SK-N-SH (cell line): ENCODE measurements at regions not wholly inside any gene's neighbourhood (a gene's known extent, or its start where the extent isn't known, plus 50 kb on each side); places are given as distances from the start of the nearest gene placed in this dataset.

Experiments used
- CTCF ChIA-PET: fragments of 300-600, 350-600 bp; formaldehyde crosslinking; extraction: SDS; loops from one replicate; lab custom pipeline; 2021; lab: Yijun Ruan, JAX
- POLR2A ChIA-PET: fragments of 350-600 bp; sonication (Branson Sonifier 250); formaldehyde crosslinking; extraction: SDS; loops from one replicate; lab custom pipeline; 2020; ENCODE audit warnings: antibody characterized with exemption, inconsistent platforms; lab: Yijun Ruan, JAX
- DNase-seq: peaks from one replicate; pipeline ENCODE4 v3.0.0; 2012
- H2AFZ ChIP-seq: fragments of 200-600 bp; sonication (generic); 2 replicates; pipeline ENCODE4 v1.8.1; 2016; ENCODE audit warnings: antibody characterized with exemption, mild to moderate bottlenecking, low read depth
- H3F3A ChIP-seq: fragments of 200-600 bp; sonication (generic); replicated peaks from 2 replicates; pipeline ENCODE3; 2016; ENCODE audit warnings: antibody characterized with exemption, mild to moderate bottlenecking; ENCODE audit not compliant: insufficient read depth
- H3K27ac ChIP-seq, 2 experiments: fragments of 200-500 bp in 1 of 2; fragments of 200-600 bp in 1 of 2; sonication (Bioruptor generic) in 1 of 2; sonication (generic), shearing (Covaris generic) in 1 of 2; 2 replicates each; pipeline versions ENCODE4 v1.5.1 to v1.6.1; 2014 to 2016; ENCODE audit warnings: low read depth in 2 of 2, inconsistent platforms in 1 of 2, low read length in 1 of 2, mild to moderate bottlenecking in 1 of 2, mixed read lengths in 1 of 2
- H3K27me3 ChIP-seq: fragments of 200-600 bp; sonication (generic), shearing (Covaris generic); 2 replicates; pipeline ENCODE4 v1.6.1; 2016; ENCODE audit warnings: mixed run types; ENCODE audit not compliant: insufficient read depth
- H3K36me3 ChIP-seq, 2 experiments: fragments of 200-500 bp in 1 of 2; fragments of 200-600 bp in 1 of 2; sonication (Bioruptor generic) in 1 of 2; sonication (generic) in 1 of 2; replicated peaks in 1 of 2; 2 replicates each; pipeline versions ENCODE3 to v1.5.1; 2014 to 2016; ENCODE audit warnings: low read length in 1 of 2, mild to moderate bottlenecking in 1 of 2; ENCODE audit not compliant: insufficient read depth in 2 of 2, control insufficient read depth in 1 of 2
- H3K4me1 ChIP-seq, 2 experiments: fragments of 200-500 bp in 1 of 2; fragments of 200-600 bp in 1 of 2; sonication (Bioruptor generic) in 1 of 2; sonication (generic), shearing (Covaris generic) in 1 of 2; 2 replicates each; pipeline versions ENCODE4 v1.5.1 to v1.6.1; 2014 to 2016; ENCODE audit warnings: low read depth in 1 of 2, low read length in 1 of 2, mixed run types in 1 of 2; ENCODE audit not compliant: insufficient read depth in 2 of 2, control insufficient read depth in 1 of 2
- H3K4me2 ChIP-seq: fragments of 200-600 bp; sonication (generic), shearing (Covaris generic); 2 replicates; pipeline ENCODE4 v1.6.1; 2017; ENCODE audit warnings: mixed run types
- H3K4me3 ChIP-seq, 2 experiments: fragments of 200-500 bp in 1 of 2; fragments of 200-600 bp in 1 of 2; sonication (Bioruptor generic) in 1 of 2; sonication (generic), shearing (Covaris generic) in 1 of 2; 2 replicates each; pipeline versions ENCODE4 v1.5.1 to v1.8.1; 2014 to 2016; ENCODE audit warnings: low read depth in 2 of 2, inconsistent platforms in 1 of 2, low read length in 1 of 2, mild to moderate bottlenecking in 1 of 2, mixed read lengths in 1 of 2, moderate library complexity in 1 of 2
- H3K79me2 ChIP-seq: fragments of 200-600 bp; sonication (generic); 2 replicates; pipeline ENCODE4 v1.8.1; 2017; ENCODE audit warnings: mild to moderate bottlenecking; ENCODE audit not compliant: insufficient read depth
- H3K9ac ChIP-seq: fragments of 200-600 bp; sonication (generic); 2 replicates; pipeline ENCODE4 v1.6.1; 2017; ENCODE audit warnings: mixed run types
- H3K9me2 ChIP-seq: fragments of 200-600 bp; sonication (generic); 2 replicates; pipeline ENCODE4 v1.6.1; 2017; ENCODE audit warnings: mixed run types
- H3K9me3 ChIP-seq: fragments of 200-600 bp; sonication (generic); 2 replicates; pipeline ENCODE4 v1.6.1; 2017; ENCODE audit warnings: mixed run types, mild to moderate bottlenecking, moderate library complexity
- H4K20me1 ChIP-seq: fragments of 200-600 bp; sonication (generic); 2 replicates; pipeline ENCODE4 v1.6.1; 2017; ENCODE audit warnings: mild to moderate bottlenecking, mixed run types; ENCODE audit not compliant: insufficient read depth
- CHD2 ChIP-seq: fragments of 150-350 bp; IDR thresholded peaks from 2 replicates; pipeline ENCODE4 v1.6.1; 2018; ENCODE audit warnings: low read length; ENCODE audit not compliant: partially characterized antibody
- ELF1 ChIP-seq: IDR thresholded peaks from 2 replicates; pipeline ENCODE4 v1.4.0; 2012
- EP300 ChIP-seq, 2 experiments: IDR thresholded peaks; 2 replicates each; pipeline versions ENCODE4 v1.4.0 to v1.6.1; 2012; ENCODE audit warnings: borderline replicate concordance in 1 of 2, low read depth in 1 of 2, low read length in 1 of 2
- EZH2phosphoT487 ChIP-seq: fragments of 200-600 bp; sonication (generic); IDR thresholded peaks from 2 replicates; pipeline ENCODE4 v1.6.1; 2017; ENCODE audit warnings: low read depth, mixed run types, mild to moderate bottlenecking, antibody characterized with exemption, moderate library complexity, borderline replicate concordance
- GABPA ChIP-seq: IDR thresholded peaks from 2 replicates; pipeline ENCODE4 v1.4.0; 2012; ENCODE audit warnings: low read depth, mild to moderate bottlenecking
- MXI1 ChIP-seq: IDR thresholded peaks from 2 replicates; pipeline ENCODE4 v1.6.1; 2012; ENCODE audit warnings: mild to moderate bottlenecking, low read depth, low read length, improper control_type of control experiment
- RCOR1 ChIP-seq: fragments of 150-350 bp; IDR thresholded peaks from 2 replicates; pipeline ENCODE4 v1.6.1; 2017; ENCODE audit warnings: antibody characterized with exemption, low read length
- SIN3A ChIP-seq: IDR thresholded peaks from 2 replicates; pipeline ENCODE4 v1.6.1; 2012; ENCODE audit warnings: low read depth, mild to moderate bottlenecking, low read length, moderate library complexity, borderline replicate concordance
- TCF12 ChIP-seq: IDR thresholded peaks from 2 replicates; pipeline ENCODE4 v1.4.0; 2012
- WGBS: methylation state at CpG from one replicate; pipeline ENCODE4 v1.1.6; 2017; ENCODE audit warnings: low lambda C conversion rate; 5-methylcytosine and 5-hydroxymethylcytosine counted together
- TF ChIP-seq, protein P1 (sequence below): fragments of 200-600 bp; sonication (generic); IDR thresholded peaks from 2 replicates; pipeline ENCODE4 v1.6.1; 2017; ENCODE audit warnings: antibody characterized with exemption, mild to moderate bottlenecking, moderate library complexity
- TF ChIP-seq, protein P2 (sequence below): IDR thresholded peaks from 2 replicates; pipeline ENCODE4 v1.6.1; 2012; ENCODE audit warnings: mild to moderate bottlenecking, low read depth, low read length, moderate library complexity
- TF ChIP-seq, protein P3 (sequence below): IDR thresholded peaks from 2 replicates; pipeline ENCODE4 v1.4.0; 2012; ENCODE audit warnings: low read depth, borderline replicate concordance
- TF ChIP-seq, protein P4 (sequence below): fragments of 150-350 bp; IDR thresholded peaks from 2 replicates; pipeline ENCODE4 v1.6.1; 2017; ENCODE audit warnings: antibody characterized with exemption, low read length, low read depth, borderline replicate concordance

DNA sequence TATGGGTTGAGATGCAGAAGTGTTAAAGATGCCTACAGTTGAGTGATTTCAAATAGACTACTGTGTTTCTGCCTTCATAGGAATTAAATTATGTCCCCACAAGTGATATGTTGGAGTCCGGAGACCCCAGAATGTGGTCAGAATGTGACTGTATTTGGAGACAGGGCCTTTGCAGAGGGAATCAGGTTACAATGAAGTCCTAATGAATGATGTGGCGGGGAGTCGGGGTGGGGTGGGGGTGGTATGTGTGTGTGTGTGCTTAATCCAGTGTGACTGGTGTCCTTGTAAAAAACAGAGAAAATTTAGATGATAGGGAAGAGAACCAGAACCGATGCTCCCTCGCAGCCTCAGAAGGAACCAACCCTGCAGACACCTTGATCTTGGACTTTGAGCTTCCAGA is 448.2 kb downstream of the QKI start:
- POLR2A ChIA-PET, result no interaction called here
- H3K36me3 ChIP-seq, result no peaks in the 10 kb centered on the region
- WGBS, result 67% methylated on average over 5 of the region's 5 CpGs

DNA sequence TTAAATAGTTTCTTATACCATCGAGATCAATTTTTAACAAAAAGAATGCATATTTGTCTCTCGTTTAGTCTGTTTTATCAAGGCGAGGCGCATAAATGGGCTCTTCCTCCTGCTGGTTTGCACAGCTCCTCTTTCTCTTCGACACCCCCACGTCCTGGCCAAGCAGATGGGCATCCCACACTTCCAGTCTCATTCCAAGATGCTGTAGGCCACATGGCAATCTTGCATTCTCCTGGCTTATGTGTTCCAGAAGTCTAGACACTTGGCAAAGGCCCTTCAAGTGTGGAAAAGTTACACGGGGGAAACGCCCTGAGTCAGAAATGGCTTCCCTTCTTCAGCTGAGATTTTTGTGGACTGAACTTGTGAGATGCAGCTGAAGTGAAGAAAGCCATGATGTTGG is 447.1 kb downstream of the QKI start:
- ChIA-PET POLR2A (no interaction called here), CTCF (no interaction called here)
- DNase-seq, result no peak
- no peaks in the 10 kb centered on the region for H3K27me3 ChIP-seq
- TF ChIP-seq TCF12 (no peak), GABPA (no peak), CHD2 (no peak), SIN3A (no peak), EP300 (IDR thresholded peaks at IDR 0.05; ENCODE audit: borderline replicate concordance in 1 of 2, low read depth in 1 of 2, low read length in 1 of 2) (no peak), MXI1 (no peak), EZH2phosphoT487 (no peak), ELF1 (no peak), RCOR1 (no peak)
- TF ChIP-seq, protein P1, sequence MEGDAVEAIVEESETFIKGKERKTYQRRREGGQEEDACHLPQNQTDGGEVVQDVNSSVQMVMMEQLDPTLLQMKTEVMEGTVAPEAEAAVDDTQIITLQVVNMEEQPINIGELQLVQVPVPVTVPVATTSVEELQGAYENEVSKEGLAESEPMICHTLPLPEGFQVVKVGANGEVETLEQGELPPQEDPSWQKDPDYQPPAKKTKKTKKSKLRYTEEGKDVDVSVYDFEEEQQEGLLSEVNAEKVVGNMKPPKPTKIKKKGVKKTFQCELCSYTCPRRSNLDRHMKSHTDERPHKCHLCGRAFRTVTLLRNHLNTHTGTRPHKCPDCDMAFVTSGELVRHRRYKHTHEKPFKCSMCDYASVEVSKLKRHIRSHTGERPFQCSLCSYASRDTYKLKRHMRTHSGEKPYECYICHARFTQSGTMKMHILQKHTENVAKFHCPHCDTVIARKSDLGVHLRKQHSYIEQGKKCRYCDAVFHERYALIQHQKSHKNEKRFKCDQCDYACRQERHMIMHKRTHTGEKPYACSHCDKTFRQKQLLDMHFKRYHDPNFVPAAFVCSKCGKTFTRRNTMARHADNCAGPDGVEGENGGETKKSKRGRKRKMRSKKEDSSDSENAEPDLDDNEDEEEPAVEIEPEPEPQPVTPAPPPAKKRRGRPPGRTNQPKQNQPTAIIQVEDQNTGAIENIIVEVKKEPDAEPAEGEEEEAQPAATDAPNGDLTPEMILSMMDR, result no peak
- TF ChIP-seq, protein P2, sequence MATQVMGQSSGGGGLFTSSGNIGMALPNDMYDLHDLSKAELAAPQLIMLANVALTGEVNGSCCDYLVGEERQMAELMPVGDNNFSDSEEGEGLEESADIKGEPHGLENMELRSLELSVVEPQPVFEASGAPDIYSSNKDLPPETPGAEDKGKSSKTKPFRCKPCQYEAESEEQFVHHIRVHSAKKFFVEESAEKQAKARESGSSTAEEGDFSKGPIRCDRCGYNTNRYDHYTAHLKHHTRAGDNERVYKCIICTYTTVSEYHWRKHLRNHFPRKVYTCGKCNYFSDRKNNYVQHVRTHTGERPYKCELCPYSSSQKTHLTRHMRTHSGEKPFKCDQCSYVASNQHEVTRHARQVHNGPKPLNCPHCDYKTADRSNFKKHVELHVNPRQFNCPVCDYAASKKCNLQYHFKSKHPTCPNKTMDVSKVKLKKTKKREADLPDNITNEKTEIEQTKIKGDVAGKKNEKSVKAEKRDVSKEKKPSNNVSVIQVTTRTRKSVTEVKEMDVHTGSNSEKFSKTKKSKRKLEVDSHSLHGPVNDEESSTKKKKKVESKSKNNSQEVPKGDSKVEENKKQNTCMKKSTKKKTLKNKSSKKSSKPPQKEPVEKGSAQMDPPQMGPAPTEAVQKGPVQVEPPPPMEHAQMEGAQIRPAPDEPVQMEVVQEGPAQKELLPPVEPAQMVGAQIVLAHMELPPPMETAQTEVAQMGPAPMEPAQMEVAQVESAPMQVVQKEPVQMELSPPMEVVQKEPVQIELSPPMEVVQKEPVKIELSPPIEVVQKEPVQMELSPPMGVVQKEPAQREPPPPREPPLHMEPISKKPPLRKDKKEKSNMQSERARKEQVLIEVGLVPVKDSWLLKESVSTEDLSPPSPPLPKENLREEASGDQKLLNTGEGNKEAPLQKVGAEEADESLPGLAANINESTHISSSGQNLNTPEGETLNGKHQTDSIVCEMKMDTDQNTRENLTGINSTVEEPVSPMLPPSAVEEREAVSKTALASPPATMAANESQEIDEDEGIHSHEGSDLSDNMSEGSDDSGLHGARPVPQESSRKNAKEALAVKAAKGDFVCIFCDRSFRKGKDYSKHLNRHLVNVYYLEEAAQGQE, result no peak
- TF ChIP-seq, protein P3, sequence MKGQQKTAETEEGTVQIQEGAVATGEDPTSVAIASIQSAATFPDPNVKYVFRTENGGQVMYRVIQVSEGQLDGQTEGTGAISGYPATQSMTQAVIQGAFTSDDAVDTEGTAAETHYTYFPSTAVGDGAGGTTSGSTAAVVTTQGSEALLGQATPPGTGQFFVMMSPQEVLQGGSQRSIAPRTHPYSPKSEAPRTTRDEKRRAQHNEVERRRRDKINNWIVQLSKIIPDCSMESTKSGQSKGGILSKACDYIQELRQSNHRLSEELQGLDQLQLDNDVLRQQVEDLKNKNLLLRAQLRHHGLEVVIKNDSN, result no peak
- no peaks in the 10 kb centered on the region for H3K9me3 ChIP-seq
- H3K27ac ChIP-seq, result no peak overlapping the region
- H3K4me3 ChIP-seq, result no peak overlapping the region
- peaks cover 6 to 15% of the 10 kb centered on the region in 2 experiments; a peak in 3 of 4 replicates for H3K4me1 ChIP-seq
- H3K79me2 ChIP-seq, result no peaks in the 10 kb centered on the region
- no peak overlapping the region for H3K4me2 ChIP-seq
- no peak overlapping the region for H3K9ac ChIP-seq
- H3K36me3 ChIP-seq, result no peaks in the 10 kb centered on the region
- H2AFZ ChIP-seq, result no peak overlapping the region
- H4K20me1 ChIP-seq, result no peaks in the 10 kb centered on the region
- no peaks in the 10 kb centered on the region for H3K9me2 ChIP-seq
- 47% methylated on average over 8 of the region's 8 CpGs for WGBS
- H3F3A ChIP-seq, result no peaks in the 10 kb centered on the region

More for the DNA sequence above, 448.2 kb downstream of the QKI start:
- Histone ChIP-seq H3K4me1 (peaks cover 6 to 15% of the 10 kb centered on the region in 2 experiments; a peak in 3 of 4 replicates), H3K9me2 (no peaks in the 10 kb centered on the region), H3K4me3 (no peak overlapping the region), H2AFZ (no peak overlapping the region), H3K9me3 (no peaks in the 10 kb centered on the region), H3K79me2 (no peaks in the 10 kb centered on the region), H3K27me3 (no peaks in the 10 kb centered on the region), H3K27ac (no peak overlapping the region), H3K4me2 (no peak overlapping the region), H3F3A (no peaks in the 10 kb centered on the region), H4K20me1 (no peaks in the 10 kb centered on the region), H3K9ac (no peak overlapping the region)
- CTCF ChIA-PET, result no interaction called here
- TF ChIP-seq, protein P4, sequence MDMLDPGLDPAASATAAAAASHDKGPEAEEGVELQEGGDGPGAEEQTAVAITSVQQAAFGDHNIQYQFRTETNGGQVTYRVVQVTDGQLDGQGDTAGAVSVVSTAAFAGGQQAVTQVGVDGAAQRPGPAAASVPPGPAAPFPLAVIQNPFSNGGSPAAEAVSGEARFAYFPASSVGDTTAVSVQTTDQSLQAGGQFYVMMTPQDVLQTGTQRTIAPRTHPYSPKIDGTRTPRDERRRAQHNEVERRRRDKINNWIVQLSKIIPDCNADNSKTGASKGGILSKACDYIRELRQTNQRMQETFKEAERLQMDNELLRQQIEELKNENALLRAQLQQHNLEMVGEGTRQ, result no peak
- TF ChIP-seq EP300 (IDR thresholded peaks at IDR 0.05; ENCODE audit: borderline replicate concordance in 1 of 2, low read depth in 1 of 2, low read length in 1 of 2), result no peak
- DNase-seq, result no peak
